H1 (cell line): ENCODE measurements at regions not wholly inside any gene's neighbourhood (a gene's known extent, or its start where the extent isn't known, plus 50 kb on each side); places are given as distances from the start of the nearest gene placed in this dataset.

Experiments
- CTCF ChIA-PET: fragments of 300-600 bp; sonication (Branson Sonifier 250); formaldehyde crosslinking; loops from one replicate; lab custom pipeline; 2021; ENCODE audit not compliant: partially characterized antibody; lab: Charles Lee
- POLR2A ChIA-PET: fragments of 300-600 bp; sonication (Branson Sonifier 250); formaldehyde crosslinking; loops from one replicate; lab custom pipeline; 2021; ENCODE audit warnings: inconsistent platforms; ENCODE audit not compliant: partially characterized antibody; lab: Charles Lee
- DNase-seq, 2 experiments: peaks; one replicate each; pipeline versions ENCODE4 v3.0.0 to v3.0.0-alpha.2; 2010 to 2022; ENCODE audit warnings: low spot score in 2 of 2, low read depth in 1 of 2, mixed read lengths in 1 of 2
- FAIRE-seq: peaks from 2 replicates; lab custom pipeline; 2011; peaks lifted over from hg19 to GRCh38; lab: Jason Lieb, UNC
- H2AFZ ChIP-seq: 2 replicates; pipeline ENCODE4 v1.8.1; 2012; ENCODE audit warnings: low read length, inconsistent platforms
- H2AK5ac ChIP-seq: 2 replicates; pipeline ENCODE4 v1.6.1; 2013; ENCODE audit warnings: low read depth, low read length
- H2BK120ac ChIP-seq: replicated peaks from 2 replicates; pipeline ENCODE3; 2013; ENCODE audit warnings: low read depth, low read length, inconsistent platforms
- H2BK12ac ChIP-seq: 2 replicates; pipeline ENCODE4 v1.6.1; 2013; ENCODE audit warnings: low read depth, low read length
- H2BK15ac ChIP-seq: 2 replicates; pipeline ENCODE4 v1.6.1; 2013; ENCODE audit warnings: low read length
- H2BK20ac ChIP-seq: 2 replicates; pipeline ENCODE4 v1.6.1; 2013; ENCODE audit warnings: low read length
- H2BK5ac ChIP-seq: 2 replicates; pipeline ENCODE4 v1.6.1; 2013; ENCODE audit warnings: low read depth, low read length
- H3K14ac ChIP-seq: 2 replicates; pipeline ENCODE4 v1.6.1; 2013; ENCODE audit warnings: inconsistent platforms; ENCODE audit not compliant: insufficient read length
- H3K18ac ChIP-seq: 2 replicates; pipeline ENCODE4 v1.6.1; 2013; ENCODE audit warnings: low read length; ENCODE audit errors: extremely low read depth
- H3K23ac ChIP-seq: 2 replicates; pipeline ENCODE4 v1.6.1; 2013; ENCODE audit warnings: inconsistent platforms; ENCODE audit not compliant: insufficient read length
- H3K23me2 ChIP-seq: 2 replicates; pipeline ENCODE4 v1.6.1; 2013; ENCODE audit warnings: low read depth, low read length
- H3K27ac ChIP-seq: 2 replicates; pipeline ENCODE4 v1.6.1; 2011; ENCODE audit warnings: low read depth, low read length, inconsistent platforms
- H3K27me3 ChIP-seq, 4 experiments: replicated peaks in 1 of 4; 1 replicate in 1 of 4; 2 replicates in 3 of 4; pipeline versions ENCODE4 v1.6.1 to v1.8.1; 2011 to 2013; ENCODE audit warnings: low read length in 3 of 4, mild to moderate bottlenecking in 3 of 4, inconsistent platforms in 2 of 4, mixed read lengths in 2 of 4, moderate library complexity in 1 of 4; ENCODE audit not compliant: control insufficient read depth in 3 of 4, insufficient read depth in 3 of 4; ENCODE audit errors: extremely low read depth in 1 of 4
- H3K36me3 ChIP-seq, 4 experiments: 2 replicates each; pipeline versions ENCODE4 v1.6.1 to v1.8.1; 2011 to 2013; ENCODE audit warnings: mild to moderate bottlenecking in 4 of 4, low read length in 3 of 4, moderate library complexity in 2 of 4, control low read depth in 1 of 4, inconsistent platforms in 1 of 4; ENCODE audit not compliant: insufficient read depth in 4 of 4, control insufficient read depth in 2 of 4
- H3K4ac ChIP-seq: replicated peaks from 2 replicates; pipeline ENCODE3; 2013; ENCODE audit warnings: low read length, low read depth, mixed read lengths, inconsistent platforms; ENCODE audit not compliant: insufficient read length
- H3K4me1 ChIP-seq, 4 experiments: replicated peaks in 1 of 4; 1 replicate in 1 of 4; 2 replicates in 3 of 4; pipeline versions ENCODE4 v1.6.1 to v1.8.1; 2011 to 2013; ENCODE audit warnings: low read length in 3 of 4, inconsistent platforms in 2 of 4, mixed read lengths in 1 of 4; ENCODE audit not compliant: insufficient read depth in 4 of 4, control insufficient read depth in 3 of 4
- H3K4me2 ChIP-seq, 2 experiments: 2 replicates each; pipeline versions ENCODE4 v1.6.1 to v1.8.1; 2011 to 2013; ENCODE audit warnings: low read depth in 2 of 2, low read length in 2 of 2, control low read depth in 1 of 2, inconsistent platforms in 1 of 2, mild to moderate bottlenecking in 1 of 2; ENCODE audit not compliant: insufficient read depth in 1 of 2
- H3K4me3 ChIP-seq, 4 experiments: fragments of 200-600, 300-600 bp in 1 of 4; sonication (generic), shearing (Covaris generic), sonication (Bioruptor Twin) in 1 of 4; 2 replicates each; pipeline versions ENCODE4 v1.5.1 to v1.8.1; 2011 to 2016; ENCODE audit warnings: low read length in 4 of 4, low read depth in 3 of 4, control low read depth in 2 of 4, inconsistent platforms in 2 of 4, mild to moderate bottlenecking in 2 of 4, mixed read lengths in 1 of 4, moderate library complexity in 1 of 4; ENCODE audit not compliant: insufficient read depth in 2 of 4; ENCODE audit errors: extremely low read depth in 1 of 4
- H3K56ac ChIP-seq: replicated peaks from 2 replicates; pipeline ENCODE3; 2013; ENCODE audit warnings: low read depth, mild to moderate bottlenecking, mixed read lengths, low read length, inconsistent platforms; ENCODE audit not compliant: insufficient read length
- H3K79me1 ChIP-seq: 2 replicates; pipeline ENCODE4 v1.6.1; 2013; ENCODE audit warnings: low read depth, low read length, control low read depth
- H3K79me2 ChIP-seq, 2 experiments: 2 replicates each; pipeline versions ENCODE4 v1.6.1 to v1.8.1; 2012 to 2013; ENCODE audit warnings: low read length in 2 of 2, mild to moderate bottlenecking in 2 of 2, inconsistent platforms in 1 of 2; ENCODE audit not compliant: insufficient read depth in 2 of 2, control insufficient read depth in 1 of 2
- H3K9ac ChIP-seq, 4 experiments: replicated peaks in 1 of 4; 1 replicate in 1 of 4; 2 replicates in 3 of 4; pipeline versions ENCODE4 v1.6.1 to v1.8.1; 2011 to 2013; ENCODE audit warnings: low read depth in 3 of 4, low read length in 3 of 4, control low read depth in 2 of 4, mild to moderate bottlenecking in 2 of 4, moderate library complexity in 2 of 4, inconsistent platforms in 1 of 4; ENCODE audit errors: extremely low read depth in 1 of 4
- H3K9me3 ChIP-seq, 2 experiments: 2 replicates each; pipeline versions ENCODE4 v1.6.1 to v1.8.1; 2012 to 2013; ENCODE audit warnings: mild to moderate bottlenecking in 2 of 2, moderate library complexity in 2 of 2, control low read depth in 1 of 2, inconsistent platforms in 1 of 2, low read depth in 1 of 2, low read length in 1 of 2, mixed read lengths in 1 of 2; ENCODE audit not compliant: insufficient read depth in 2 of 2
- H4K20me1 ChIP-seq, 2 experiments: replicated peaks in 1 of 2; 2 replicates each; pipeline versions ENCODE3 to v1.8.1; 2011 to 2013; ENCODE audit warnings: inconsistent platforms in 2 of 2, low read length in 2 of 2, mild to moderate bottlenecking in 1 of 2; ENCODE audit not compliant: insufficient read depth in 2 of 2, control insufficient read depth in 1 of 2
- H4K5ac ChIP-seq: 2 replicates; pipeline ENCODE4 v1.6.1; 2013; ENCODE audit warnings: low read length, low read depth, mixed read lengths, inconsistent platforms; ENCODE audit not compliant: insufficient read length
- H4K8ac ChIP-seq: 2 replicates; pipeline ENCODE4 v1.8.0; 2013; ENCODE audit warnings: mild to moderate bottlenecking, moderate library complexity, low read length, inconsistent platforms; ENCODE audit not compliant: insufficient read depth; ENCODE audit errors: extremely low read depth
- H4K91ac ChIP-seq: replicated peaks from 2 replicates; pipeline ENCODE3; 2013; ENCODE audit warnings: low read length, mixed read lengths, inconsistent platforms; ENCODE audit not compliant: insufficient read length
- ASH2L ChIP-seq: fragments of 200-600, 300-600 bp; sonication (generic); IDR thresholded peaks from one replicate; pipeline ENCODE4 v1.7.1; 2017; ENCODE audit warnings: low read length
- BCL11A ChIP-seq, 2 experiments: IDR thresholded peaks; one replicate each; pipeline ENCODE4 v1.6.1; 2011; ENCODE audit warnings: low read depth in 2 of 2, low read length in 2 of 2, mild to moderate bottlenecking in 2 of 2
- CBX8 ChIP-seq: fragments of 300-800, 300-1000 bp; sonication (generic); IDR thresholded peaks from 2 replicates; pipeline ENCODE4 v1.7.1; 2016; ENCODE audit warnings: low read depth, low read length, borderline replicate concordance
- EGR1 ChIP-seq: IDR thresholded peaks from 2 replicates; pipeline ENCODE4 v1.6.1; 2011; ENCODE audit warnings: low read depth, low read length, borderline replicate concordance
- EZH2 ChIP-seq: fragments of 200-600 bp; sonication (generic); IDR thresholded peaks from 2 replicates; pipeline ENCODE4 v1.7.1; 2012; ENCODE audit warnings: low read depth, mild to moderate bottlenecking, moderate library complexity, low read length, inconsistent platforms; ENCODE audit not compliant: severe bottlenecking
- JUND ChIP-seq: IDR thresholded peaks from 2 replicates; pipeline ENCODE4 v1.6.1; 2011; ENCODE audit warnings: mild to moderate bottlenecking, improper control_type of control experiment, low read length
- KDM5A ChIP-seq: fragments of 200-600 bp; IDR thresholded peaks from 2 replicates; pipeline ENCODE4 v1.7.1; 2012; ENCODE audit warnings: mild to moderate bottlenecking, low read length, inconsistent platforms, mixed read lengths
- MAFK ChIP-seq: IDR thresholded peaks from 2 replicates; pipeline ENCODE4 v1.6.1; 2012; ENCODE audit warnings: low read depth, mild to moderate bottlenecking, improper control_type of control experiment, low read length
- NRF1 ChIP-seq: IDR thresholded peaks from 2 replicates; pipeline ENCODE4 v1.6.1; 2011; ENCODE audit warnings: mild to moderate bottlenecking, low read depth, low read length, improper control_type of control experiment
- PHF8 ChIP-seq: fragments of 200-600 bp; sonication (generic); conservative IDR thresholded peaks from 2 replicates; pipeline ENCODE4 v1.7.1; 2012; ENCODE audit warnings: low read depth, mild to moderate bottlenecking, inconsistent platforms, low read length, moderate library complexity
- RBBP5 ChIP-seq: IDR thresholded peaks from 2 replicates; pipeline ENCODE4 v1.7.1; 2012; ENCODE audit warnings: low read depth, mild to moderate bottlenecking, inconsistent platforms, low read length, moderate library complexity, borderline replicate concordance
- RFX5 ChIP-seq: IDR thresholded peaks from 2 replicates; pipeline ENCODE4 v1.6.1; 2011; ENCODE audit warnings: low read depth, low read length, improper control_type of control experiment, borderline replicate concordance
- TAF1 ChIP-seq: IDR thresholded peaks from 2 replicates; pipeline ENCODE4 v1.6.1; 2011; ENCODE audit warnings: mild to moderate bottlenecking, low read depth, low read length
- YY1 ChIP-seq: IDR thresholded peaks from 2 replicates; pipeline ENCODE4 v1.6.1; 2011; ENCODE audit warnings: low read depth, mild to moderate bottlenecking, low read length
- WGBS, 2 experiments: shearing (Covaris generic) in 1 of 2; methylation state at CpG; one replicate each; pipeline versions ENCODE4 v1.1.6 to v1.1.7; 2013 to 2015; ENCODE audit warnings: low lambda C conversion rate in 2 of 2, mixed read lengths in 2 of 2, inconsistent platforms in 1 of 2, low coverage in 1 of 2, missing lambda C conversion rate in 1 of 2; ENCODE audit not compliant: insufficient replicate concordance in 2 of 2, insufficient coverage in 1 of 2, insufficient read length in 1 of 2; ENCODE audit errors: extremely low coverage in 1 of 2, missing lambda C conversion rate in 1 of 2; 5-methylcytosine and 5-hydroxymethylcytosine counted together
- TF ChIP-seq, protein P1 (sequence below): IDR thresholded peaks from 2 replicates; pipeline ENCODE4 v1.6.1; 2011; ENCODE audit warnings: low read depth, mild to moderate bottlenecking, low read length; ENCODE audit not compliant: insufficient read depth

DNA sequence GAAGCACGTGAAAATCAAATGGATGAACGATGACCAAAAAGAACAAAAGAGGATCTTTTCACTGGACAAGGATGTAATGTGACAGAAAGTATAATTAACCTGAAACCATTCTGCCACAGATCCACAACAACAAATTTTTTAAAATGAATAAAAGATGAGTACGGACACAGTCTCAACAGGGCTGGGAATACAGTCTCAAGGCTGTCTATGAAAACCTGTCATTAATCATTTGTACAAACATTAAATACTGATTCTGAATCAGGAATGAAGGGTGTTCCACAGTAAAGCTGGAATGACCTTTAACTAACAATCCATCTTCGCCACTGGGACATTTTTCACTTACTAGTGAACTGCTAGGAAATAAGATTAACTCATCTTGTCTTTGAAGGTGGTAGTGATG lies 506.9 kb upstream of the ADAMTS9 start:
- Histone ChIP-seq H4K91ac (no peak overlapping the region), H4K20me1 (no peaks in the 10 kb centered on the region), H3K23ac (no peak overlapping the region), H3K79me2 (no peaks in the 10 kb centered on the region), H3K4ac (no peak overlapping the region), H4K8ac (no peak overlapping the region), H3K4me1 (peaks cover 0 to 2% (median 1%) of the 10 kb centered on the region in 4 experiments; a peak in 2 of 7 replicates), H3K36me3 (no peaks in the 10 kb centered on the region), H3K4me3 (no peak overlapping the region), H3K27ac (no peak overlapping the region), H2BK15ac (no peak overlapping the region), H2BK20ac (no peak overlapping the region), H2BK120ac (no peak overlapping the region), H2AK5ac (no peak overlapping the region), H3K4me2 (no peak overlapping the region), H2AFZ (no peak overlapping the region), H3K14ac (no peak overlapping the region), H3K27me3 (no peaks in the 10 kb centered on the region), H3K9ac (no peak overlapping the region), H4K5ac (no peak overlapping the region), H3K18ac (no peak overlapping the region), H3K56ac (no peak overlapping the region), H2BK5ac (no peak overlapping the region), H3K23me2 (no peaks in the 10 kb centered on the region), H3K9me3 (no peaks in the 10 kb centered on the region), H3K79me1 (no peaks in the 10 kb centered on the region), H2BK12ac (no peak overlapping the region)
- CTCF ChIA-PET: no interaction called here
- POLR2A ChIA-PET: no interaction called here
- TF ChIP-seq NRF1: no peak
- no peak for TF ChIP-seq KDM5A
- TF ChIP-seq MAFK: no peak
- TF ChIP-seq RFX5: no peak
- TF ChIP-seq BCL11A (IDR thresholded peaks at IDR 0.05; ENCODE audit: low read depth in 2 of 2, low read length in 2 of 2): no peak
- TF ChIP-seq TAF1: no peak
- TF ChIP-seq CBX8: no peak
- no peak for TF ChIP-seq EZH2
- TF ChIP-seq ASH2L: no peak
- no peak for TF ChIP-seq EGR1
- no peak for TF ChIP-seq PHF8
- no peak for TF ChIP-seq RBBP5
- no peak for TF ChIP-seq JUND
- TF ChIP-seq YY1: no peak
- TF ChIP-seq, protein P1, sequence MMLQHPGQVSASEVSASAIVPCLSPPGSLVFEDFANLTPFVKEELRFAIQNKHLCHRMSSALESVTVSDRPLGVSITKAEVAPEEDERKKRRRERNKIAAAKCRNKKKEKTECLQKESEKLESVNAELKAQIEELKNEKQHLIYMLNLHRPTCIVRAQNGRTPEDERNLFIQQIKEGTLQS: no peak
- no peak for DNase-seq
- no peak for FAIRE-seq
- WGBS, 2 experiments: 82% methylated on average over 4 of the region's 4 CpGs; no CpG with 5 or more reads in 1 of the 2 experiments
